Caco-2 (cell line): ENCODE measurements at regions not wholly inside any gene's neighbourhood (a gene's known extent, or its start where the extent isn't known, plus 50 kb on each side); places are given as distances from the start of the nearest gene placed in this dataset.

Experiments
- BruUV-seq: library from RNA; stranded (reverse); fragments of 400-500 nt; replicated peaks from 2 replicates; lab custom pipeline; 2021; lab: Mats Ljungman, UMichigan
- CTCF ChIA-PET: fragments of 300-600 bp; sonication (Branson Sonifier 250); formaldehyde crosslinking; loops from one replicate; lab custom pipeline; 2022; ENCODE audit warnings: antibody characterized with exemption; lab: Charles Lee
- POLR2A ChIA-PET: fragments of 300-600 bp; sonication (Branson Sonifier 250); formaldehyde crosslinking; loops from one replicate; lab custom pipeline; 2022; ENCODE audit warnings: antibody characterized with exemption; lab: Charles Lee
- DNase-seq, 2 experiments: peaks; one replicate each; pipeline versions ENCODE4 v3.0.0 to v3.0.0-alpha.2; 2020 to 2022
- H3K27me3 ChIP-seq: replicated peaks from 2 replicates; pipeline ENCODE4 v1.6.0; 2011; ENCODE audit warnings: low read length; ENCODE audit not compliant: control insufficient read depth, insufficient read depth
- H3K36me3 ChIP-seq: 2 replicates; pipeline ENCODE4 v1.5.1; 2011; ENCODE audit warnings: low read length; ENCODE audit not compliant: control insufficient read depth, insufficient read depth
- H3K4me1 ChIP-seq: fragments of 250-450 bp; sonication (Bioruptor Pico); 2 replicates; pipeline ENCODE4 v1.5.1; 2020; ENCODE audit warnings: mild to moderate bottlenecking
- H3K4me3 ChIP-seq: 2 replicates; pipeline ENCODE4 v1.5.1; 2011; ENCODE audit warnings: low read depth, mild to moderate bottlenecking, control low read depth, low read length
- H3K9me3 ChIP-seq: fragments of 250-450 bp; sonication (Bioruptor Pico); 2 replicates; pipeline ENCODE4 v1.5.1; 2020; ENCODE audit warnings: mild to moderate bottlenecking, moderate library complexity
- H3K27ac Mint-ChIP-seq: one replicate; pipeline ENCODE4 v1.8.0; 2022; ENCODE audit warnings: mixed read lengths; ENCODE audit not compliant: unreplicated experiment
- H3K27me3 Mint-ChIP-seq: one replicate; pipeline ENCODE4 v1.8.0; 2022; ENCODE audit warnings: mixed read lengths; ENCODE audit not compliant: insufficient read depth, unreplicated experiment
- H3K36me3 Mint-ChIP-seq: one replicate; pipeline ENCODE4 v1.8.0; 2022; ENCODE audit warnings: mild to moderate bottlenecking, mixed read lengths; ENCODE audit not compliant: insufficient read depth, unreplicated experiment
- H3K4me1 Mint-ChIP-seq: one replicate; pipeline ENCODE4 v1.8.0; 2022; ENCODE audit warnings: low read depth, mixed read lengths; ENCODE audit not compliant: unreplicated experiment
- H3K4me3 Mint-ChIP-seq: one replicate; pipeline ENCODE4 v1.8.0; 2022; ENCODE audit warnings: mild to moderate bottlenecking, moderate library complexity, mixed read lengths; ENCODE audit not compliant: unreplicated experiment
- H3K9me3 Mint-ChIP-seq: one replicate; pipeline ENCODE4 v1.8.0; 2022; ENCODE audit warnings: mixed read lengths; ENCODE audit not compliant: unreplicated experiment
- CTCF ChIP-seq, 2 experiments: fragments of 200-600 bp in 1 of 2; IDR thresholded peaks; 1 replicate in 1 of 2; 2 replicates in 1 of 2; pipeline versions ENCODE4 v1.5.1 to v1.8.0; 2011 to 2022; ENCODE audit warnings: antibody characterized with exemption in 1 of 2, control low read depth in 1 of 2, inconsistent platforms in 1 of 2, low read depth in 1 of 2, low read length in 1 of 2, mild to moderate bottlenecking in 1 of 2, moderate library complexity in 1 of 2; ENCODE audit not compliant: insufficient read depth in 1 of 2, severe bottlenecking in 1 of 2, unreplicated experiment in 1 of 2
- intact Hi-C: fragments of 100-400 bp; cut with micrococcal nuclease; formaldehyde crosslinking; loops from one replicate; pipeline ENCODE4 v1.10.0; 2022; ENCODE audit not compliant: unreplicated experiment

DNA sequence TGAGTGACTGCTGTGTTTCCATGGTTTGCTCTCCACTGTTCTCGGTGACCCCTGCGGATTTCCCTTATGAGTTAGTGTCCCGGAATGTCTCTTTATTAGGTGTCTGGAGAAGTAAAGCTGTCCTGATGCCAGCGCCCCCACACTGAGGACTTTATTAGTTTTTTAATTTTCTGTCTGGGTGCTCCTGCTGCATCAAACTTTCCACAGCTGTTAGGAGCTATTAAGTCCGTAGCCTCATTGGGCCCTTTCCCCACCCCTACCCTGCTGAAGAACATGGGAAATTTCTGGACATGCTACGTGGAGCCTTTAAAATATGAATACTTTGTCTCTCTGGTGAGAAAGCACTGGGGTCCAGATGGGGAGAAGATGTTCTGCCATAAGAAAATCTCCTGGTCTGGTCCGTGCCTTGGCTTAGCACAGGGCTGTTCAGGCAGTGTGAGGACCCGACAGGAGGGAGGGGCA is 161.7 kb upstream of the HES1 start:
- ChIA-PET CTCF (no interaction called here), POLR2A (no interaction called here)
- DNase-seq = no peak
- intact Hi-C loops = loop anchor here (10.0 kb wide), 1 partner anchor 189 kb away; no protein-coding TSS in a partner anchor
- Histone ChIP-seq H3K9me3 (no peaks in the 10 kb centered on the region), H3K4me1 (peaks cover 34% of the 10 kb centered on the region), H3K27me3 (no peaks in the 10 kb centered on the region), H3K4me3 (no peak overlapping the region), H3K36me3 (no peaks in the 10 kb centered on the region)
- no peak for TF ChIP-seq CTCF (IDR thresholded peaks at IDR 0.05; ENCODE audit: insufficient read depth in 1 of 2, low read depth in 1 of 2, low read length in 1 of 2, severe bottlenecking in 1 of 2, unreplicated experiment in 1 of 2)
- H3K9me3 Mint-ChIP-seq = no peaks in the 10 kb centered on the region
- H3K36me3 Mint-ChIP-seq = peaks cover 6% of the 10 kb centered on the region
- no peaks in the 10 kb centered on the region for H3K27me3 Mint-ChIP-seq
- peaks cover 32% of the 10 kb centered on the region for H3K4me1 Mint-ChIP-seq
- peak overlapping the region; percentile 9 for H3K27ac Mint-ChIP-seq
- no peak overlapping the region for H3K4me3 Mint-ChIP-seq
- no TSS peak for BruUV-seq

- CTCF ChIA-PET = no interaction called here
- H3K27ac Mint-ChIP-seq = peak overlapping the region; percentile 74
Observed at GRCh38 chr3:193974671-193975535, 161.0 kb upstream of the HES1 start.

GRCh38 chr3:193977622-193978021 is 158.3 kb upstream of the HES1 start:
- H3K4me3 Mint-ChIP-seq = no peak overlapping the region
- H3K4me1 ChIP-seq = peaks cover 19% of the 10 kb centered on the region
- intact Hi-C loops = loop anchor here (10.0 kb wide), 1 partner anchor 193 kb away; no protein-coding TSS in a partner anchor
- peaks cover 26% of the 10 kb centered on the region for H3K4me1 Mint-ChIP-seq
- no peaks in the 10 kb centered on the region for H3K27me3 ChIP-seq
- H3K27ac Mint-ChIP-seq = no peak overlapping the region
- peaks cover 11% of the 10 kb centered on the region for H3K36me3 Mint-ChIP-seq
- no peaks in the 10 kb centered on the region for H3K9me3 ChIP-seq
- H3K36me3 ChIP-seq = no peaks in the 10 kb centered on the region
- ChIA-PET CTCF (no interaction called here), POLR2A (no interaction called here)
- no peak overlapping the region for H3K4me3 ChIP-seq
- no TSS peak for BruUV-seq
- H3K27me3 Mint-ChIP-seq = no peaks in the 10 kb centered on the region
- no peak for TF ChIP-seq CTCF (IDR thresholded peaks at IDR 0.05; ENCODE audit: insufficient read depth in 1 of 2, low read depth in 1 of 2, low read length in 1 of 2, severe bottlenecking in 1 of 2, unreplicated experiment in 1 of 2)
- H3K9me3 Mint-ChIP-seq = no peaks in the 10 kb centered on the region
- no peak for DNase-seq

More at GRCh38 chr3:193974671-193975535, 161.0 kb upstream of the HES1 start:
- no peak for TF ChIP-seq CTCF (IDR thresholded peaks at IDR 0.05; ENCODE audit: insufficient read depth in 1 of 2, low read depth in 1 of 2, low read length in 1 of 2, severe bottlenecking in 1 of 2, unreplicated experiment in 1 of 2)
- DNase-seq = peak; percentile 52 to 57
- no TSS peak for BruUV-seq
- Histone ChIP-seq H3K9me3 (no peaks in the 10 kb centered on the region), H3K27me3 (no peaks in the 10 kb centered on the region), H3K4me1 (peaks cover 32% of the 10 kb centered on the region), H3K4me3 (no peak overlapping the region), H3K36me3 (no peaks in the 10 kb centered on the region)
- Mint-ChIP-seq H3K9me3 (no peaks in the 10 kb centered on the region), H3K36me3 (peaks cover 6% of the 10 kb centered on the region), H3K4me3 (peak overlapping the region; percentile 38), H3K27me3 (no peaks in the 10 kb centered on the region), H3K4me1 (peaks cover 34% of the 10 kb centered on the region)
- POLR2A ChIA-PET = no interaction called here
- intact Hi-C loops = loop anchor here (10.0 kb wide), 1 partner anchor 190 kb away; no protein-coding TSS in a partner anchor
